Astrocyte of the spinal cord (primary cell): ENCODE measurements at regions not wholly inside any gene's neighbourhood (a gene's known extent, or its start where the extent isn't known, plus 50 kb on each side); places are given as distances from the start of the nearest gene placed in this dataset.

ENCODE experiments used
- DNase-seq: peaks from one replicate; pipeline ENCODE4 v3.0.0; 2011; ENCODE audit warnings: low read depth, low spot score
- H3K4me3 ChIP-seq: 2 replicates; pipeline ENCODE4 v1.5.1; 2011; ENCODE audit warnings: low read depth, mild to moderate bottlenecking, low read length, moderate library complexity
- CTCF ChIP-seq: IDR thresholded peaks from 2 replicates; pipeline ENCODE4 v1.5.1; 2012; ENCODE audit warnings: low read depth, mild to moderate bottlenecking, low read length, inconsistent platforms
- in situ Hi-C: cut with HindIII; loops from 2 replicates; pipeline ENCODE4 v1.10.0; 2017; ENCODE audit warnings: low sequenced_read_pairs

GRCh38 chr6:134589512-134589911, 271.6 kb upstream of the SGK1 start:
- in situ Hi-C loops: no loop called here
- H3K4me3 ChIP-seq: no peak overlapping the region
- peak; percentile 95 for DNase-seq
- TF ChIP-seq CTCF: no peak

DNA sequence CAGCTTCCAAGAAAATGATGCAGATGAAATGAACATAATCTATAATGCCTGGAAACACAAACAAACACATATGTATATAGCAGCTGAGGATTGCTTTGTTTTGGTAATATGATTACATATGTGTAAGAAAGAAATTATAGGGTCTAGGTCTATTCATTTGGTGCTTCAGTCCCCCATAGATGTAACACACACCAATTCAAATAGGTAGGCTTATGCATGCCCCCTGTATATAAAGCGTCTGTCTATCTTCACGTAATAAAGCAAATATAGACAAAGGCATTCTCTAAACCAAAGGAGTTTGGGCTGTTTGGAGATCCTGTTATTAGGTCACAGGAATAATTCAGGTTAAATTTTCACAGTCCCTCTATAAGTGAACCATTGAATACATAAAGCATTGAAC, 270.4 kb upstream of the SGK1 start:
- no peak overlapping the region for H3K4me3 ChIP-seq
- in situ Hi-C loops: no loop called here
- DNase-seq: no peak
- TF ChIP-seq CTCF: no peak

- TF ChIP-seq CTCF: no peak
- no peak overlapping the region for H3K4me3 ChIP-seq
- DNase-seq: peak; percentile 44
- in situ Hi-C loops: no loop called here
Measured at GRCh38 chr6:134585517-134585873, 267.6 kb upstream of the SGK1 start.

GRCh38 chr6:134584847-134585516, 267.1 kb upstream of the SGK1 start:
- TF ChIP-seq CTCF: no peak
- DNase-seq: no peak
- no peak overlapping the region for H3K4me3 ChIP-seq
- in situ Hi-C loops: no loop called here

DNA sequence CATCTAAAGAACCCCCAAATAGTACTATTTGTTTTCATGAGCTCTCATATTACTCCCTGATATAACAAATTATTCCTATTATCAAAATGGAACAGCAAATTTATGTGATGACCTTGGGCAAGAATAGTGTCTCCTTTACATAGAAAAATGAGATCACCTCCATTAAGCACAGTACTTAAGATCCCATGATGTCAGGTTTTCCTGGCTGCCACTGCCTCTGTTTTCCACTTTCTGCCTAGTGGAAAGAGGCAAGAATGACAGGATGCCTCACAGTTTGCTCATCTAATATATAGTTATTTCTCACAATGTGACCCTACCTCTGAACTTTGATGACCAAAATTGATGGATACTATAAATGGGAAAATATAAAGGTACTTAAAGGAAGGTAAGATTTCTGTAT, 260.1 kb upstream of the SGK1 start:
- no peak overlapping the region for H3K4me3 ChIP-seq
- in situ Hi-C loops: no loop called here
- TF ChIP-seq CTCF: peak; percentile 12

GRCh38 chr6:134575221-134575620, 257.3 kb upstream of the SGK1 start:
- no peak overlapping the region for H3K4me3 ChIP-seq
- DNase-seq: no peak
- no peak for TF ChIP-seq CTCF
- in situ Hi-C loops: no loop called here

More for the DNA sequence above, 260.1 kb upstream of the SGK1 start:
- DNase-seq: peak; percentile 28
